Skeletal muscle satellite cell (primary cell): ENCODE measurements at regions not wholly inside any gene's neighbourhood (a gene's known extent, or its start where the extent isn't known, plus 50 kb on each side); places are given as distances from the start of the nearest gene placed in this dataset.
"Not testable (repeated sequence)": the region's sequence is repeated elsewhere in the genome, so short reads cannot be mapped to it uniquely, and the experiment has no call there.

Source experiments
- H3K27me3 ChIP-seq: 2 replicates; pipeline ENCODE4 v1.7.0; 2013; ENCODE audit warnings: low read length; ENCODE audit not compliant: control insufficient read depth, insufficient read depth
- H3K36me3 ChIP-seq: 2 replicates; pipeline ENCODE4 v1.7.0; 2013; ENCODE audit warnings: mild to moderate bottlenecking, control low read depth, low read length; ENCODE audit not compliant: insufficient read depth
- H3K4me1 ChIP-seq: 2 replicates; pipeline ENCODE4 v1.7.0; 2013; ENCODE audit warnings: low read length; ENCODE audit not compliant: control insufficient read depth, insufficient read depth
- H3K4me2 ChIP-seq: 2 replicates; pipeline ENCODE4 v1.7.0; 2013; ENCODE audit warnings: mild to moderate bottlenecking, low read length
- H3K4me3 ChIP-seq: 2 replicates; pipeline ENCODE4 v1.7.0; 2013; ENCODE audit warnings: low read length
- H3K9ac ChIP-seq: 2 replicates; pipeline ENCODE4 v1.7.0; 2013; ENCODE audit warnings: mild to moderate bottlenecking, low read depth, low read length, moderate library complexity
- H3K9me3 ChIP-seq: replicated peaks from 2 replicates; pipeline ENCODE4 v1.7.0; 2013; ENCODE audit warnings: mild to moderate bottlenecking, control low read depth, low read length

DNA sequence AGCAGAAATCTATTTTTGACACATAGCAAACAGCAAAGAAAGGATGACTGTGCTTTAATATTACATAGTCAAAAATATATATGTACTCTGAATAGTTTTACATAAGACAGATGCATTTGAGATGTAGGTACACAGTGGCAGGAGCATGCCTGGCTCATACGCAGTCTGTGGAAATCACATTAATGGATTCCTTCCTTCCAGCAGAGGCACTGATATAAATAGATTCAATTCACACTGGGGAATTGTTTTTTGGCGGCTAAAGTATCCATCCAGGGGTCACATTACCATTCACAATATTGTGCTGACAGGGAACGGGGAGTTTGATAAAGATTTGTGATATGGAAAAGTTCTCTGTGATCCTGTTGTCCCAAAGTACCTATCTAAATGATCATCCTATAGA, 72.5 kb upstream of the AGR3 start:
- H3K36me3 ChIP-seq, result no peaks in the 10 kb centered on the region
- H3K27me3 ChIP-seq, result no peaks in the 10 kb centered on the region
- peaks cover 9% of the 10 kb centered on the region for H3K4me1 ChIP-seq
- H3K9ac ChIP-seq, result no peak overlapping the region
- no peak overlapping the region for H3K4me3 ChIP-seq
- H3K4me2 ChIP-seq, result no peak overlapping the region
- H3K9me3 ChIP-seq, result no peaks in the 10 kb centered on the region

DNA sequence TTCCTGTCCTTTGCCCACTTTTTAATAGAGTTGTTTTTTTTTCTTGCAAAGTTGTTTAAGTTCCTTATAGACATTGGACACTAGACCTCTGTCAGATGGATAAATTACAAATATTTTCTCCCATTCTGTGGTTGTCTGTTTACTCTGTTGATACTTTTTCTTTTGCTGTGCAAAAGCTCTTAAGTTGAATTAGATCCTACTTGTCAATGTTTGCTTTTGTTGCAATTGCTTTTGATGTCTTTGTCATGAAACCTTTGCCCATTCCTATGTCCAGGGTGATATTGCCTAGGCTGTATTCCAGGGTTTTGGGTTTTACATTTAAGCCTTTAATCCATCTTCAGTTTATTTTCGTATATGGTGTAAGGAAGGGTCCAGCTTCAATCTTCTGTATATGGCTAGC, 76.9 kb upstream of the AGR3 start:
- H3K36me3 ChIP-seq, result no peaks in the 10 kb centered on the region
- H3K4me1 ChIP-seq, result peaks cover 19% of the 10 kb centered on the region
- no peak overlapping the region for H3K4me3 ChIP-seq
- no peak overlapping the region for H3K9ac ChIP-seq
- H3K4me2 ChIP-seq, result no peak overlapping the region
- no peaks in the 10 kb centered on the region for H3K27me3 ChIP-seq
- H3K9me3 ChIP-seq, result no peaks in the 10 kb centered on the region

DNA sequence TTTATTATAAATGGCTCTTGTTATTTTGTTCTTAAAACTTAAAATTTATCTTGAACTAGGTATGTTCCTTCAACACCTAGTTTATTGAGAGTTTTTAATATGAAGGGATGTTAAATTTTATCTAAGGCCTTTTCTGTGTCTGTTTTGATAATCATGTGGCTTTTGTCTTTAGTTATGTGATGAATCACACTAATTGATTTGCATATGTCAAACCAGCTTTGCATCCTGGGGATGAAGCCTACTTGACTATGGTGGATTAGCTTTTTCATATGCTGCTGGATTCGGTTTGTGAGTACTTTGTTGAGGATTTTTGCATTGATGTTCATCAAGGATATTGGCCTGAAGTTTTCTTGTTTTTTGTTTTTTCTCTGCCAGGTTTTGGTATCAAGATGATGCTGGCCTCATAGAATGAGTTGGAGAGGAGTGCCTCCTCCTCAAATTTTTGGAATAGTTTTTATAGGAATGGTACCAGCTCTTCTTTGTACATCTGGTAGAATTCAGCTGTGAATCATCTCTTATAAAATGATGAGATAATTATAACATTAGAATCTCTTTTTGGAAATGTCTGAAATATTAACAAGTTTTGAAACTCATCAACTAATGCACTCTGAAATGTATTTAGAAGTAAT, 78.7 kb upstream of the AGR3 start:
- H3K9me3 ChIP-seq, result no peaks in the 10 kb centered on the region
- H3K27me3 ChIP-seq, result no peaks in the 10 kb centered on the region
- no peak overlapping the region for H3K4me2 ChIP-seq
- H3K4me1 ChIP-seq, result peaks cover 19% of the 10 kb centered on the region
- H3K36me3 ChIP-seq, result no peaks in the 10 kb centered on the region
- no peak overlapping the region for H3K4me3 ChIP-seq
- no peak overlapping the region for H3K9ac ChIP-seq

DNA sequence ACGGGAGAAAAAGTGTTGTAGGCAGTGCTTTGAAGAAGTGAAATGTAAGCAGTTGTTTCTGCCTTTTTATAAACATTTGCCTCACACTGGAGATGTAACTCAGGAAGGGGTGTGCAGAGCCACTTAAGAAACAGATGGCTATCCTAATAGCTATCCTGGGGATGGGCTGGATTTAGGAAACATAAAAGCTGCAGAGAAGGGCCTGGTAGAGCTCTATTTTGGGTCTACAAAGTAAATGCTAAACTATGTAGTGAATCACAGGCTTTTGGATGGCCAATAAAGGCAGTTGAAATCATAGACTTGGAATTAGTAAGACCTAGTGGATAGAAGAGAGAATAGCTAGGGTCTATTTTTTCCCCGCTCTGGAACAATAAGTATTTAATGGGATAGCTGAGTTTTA, 79.9 kb upstream of the AGR3 start:
- Histone ChIP-seq H3K4me2 (peak overlapping the region; percentile 15), H3K9ac (peak overlapping the region; percentile 11), H3K9me3 (no peaks in the 10 kb centered on the region), H3K27me3 (no peaks in the 10 kb centered on the region), H3K36me3 (no peaks in the 10 kb centered on the region), H3K4me1 (peaks cover 20% of the 10 kb centered on the region), H3K4me3 (no peak overlapping the region)

DNA sequence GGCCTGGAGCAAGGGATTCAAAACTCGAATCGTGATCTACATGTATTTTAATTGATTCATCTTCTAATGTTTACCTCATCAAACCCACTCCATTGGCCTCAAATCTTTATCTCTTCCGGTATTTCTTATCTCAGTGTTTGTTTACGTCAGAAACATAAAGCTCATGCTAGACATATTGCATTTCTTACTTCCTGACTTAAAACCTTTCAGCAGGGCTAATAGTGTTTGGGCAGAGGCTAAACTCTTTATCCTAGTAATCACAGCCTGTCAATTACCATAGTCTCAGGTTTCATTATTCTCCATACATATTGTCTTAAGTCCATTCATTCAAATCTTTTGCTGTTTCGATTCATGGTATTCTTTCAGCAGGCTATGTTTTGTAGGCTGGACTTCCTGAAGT, 81.3 kb upstream of the AGR3 start:
- H3K36me3 ChIP-seq, result no peaks in the 10 kb centered on the region
- H3K4me2 ChIP-seq, result no peak overlapping the region
- H3K9ac ChIP-seq, result no peak overlapping the region
- no peak overlapping the region for H3K4me3 ChIP-seq
- no peaks in the 10 kb centered on the region for H3K9me3 ChIP-seq
- no peaks in the 10 kb centered on the region for H3K27me3 ChIP-seq
- peaks cover 34% of the 10 kb centered on the region for H3K4me1 ChIP-seq

DNA sequence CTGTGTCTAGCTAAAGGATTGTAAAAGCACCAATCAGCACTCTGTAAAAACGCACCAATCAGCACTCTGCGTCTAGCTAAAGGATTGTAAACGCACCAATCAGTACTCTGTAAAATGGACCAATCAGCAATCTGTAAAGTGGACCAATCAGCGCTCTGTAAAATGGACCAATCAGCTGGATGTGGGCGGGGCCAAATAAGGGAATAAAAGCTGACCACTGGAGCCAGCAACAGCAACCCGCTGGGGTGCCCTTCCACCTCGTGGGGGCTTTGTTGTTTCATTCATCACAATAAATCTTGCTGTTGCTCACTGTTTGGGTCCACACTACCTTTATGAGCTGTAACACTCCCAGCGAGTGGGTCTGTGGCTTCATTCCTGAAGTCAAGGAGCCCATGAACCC, 83.9 kb upstream of the AGR3 start:
- not testable (repeated sequence) for H3K4me2 ChIP-seq, H3K9ac ChIP-seq, H3K9me3 ChIP-seq, H3K27me3 ChIP-seq, H3K36me3 ChIP-seq, H3K4me3 ChIP-seq
- H3K4me1 ChIP-seq, result peaks cover 31% of the 10 kb centered on the region

DNA sequence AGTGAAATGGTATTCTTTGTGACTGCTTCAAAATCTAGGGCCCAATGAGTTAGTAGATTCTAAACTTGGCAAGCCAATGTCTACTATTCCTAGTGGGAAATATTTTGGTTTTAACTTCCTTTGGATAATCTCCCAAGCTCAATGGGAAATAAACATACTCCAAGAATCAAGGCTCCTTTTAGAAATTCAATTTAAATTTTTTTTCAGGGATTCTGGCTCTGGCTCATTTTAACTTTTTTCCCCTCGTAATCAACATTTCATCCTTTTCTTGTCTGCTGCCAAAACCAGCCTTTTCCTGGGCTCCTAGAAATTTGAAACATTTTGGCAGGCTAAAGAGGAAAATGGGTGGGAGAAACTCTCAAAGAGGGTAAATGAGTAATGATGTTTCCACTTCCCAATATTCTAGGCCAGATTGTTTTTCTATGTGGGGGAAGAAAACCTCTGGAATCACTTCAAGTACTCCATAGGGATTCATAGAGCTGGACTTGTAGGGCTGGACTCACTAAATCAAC, 85.6 kb upstream of the AGR3 start:
- Histone ChIP-seq H3K9me3 (no peaks in the 10 kb centered on the region), H3K4me2 (peak overlapping the region; percentile 24), H3K4me1 (peaks cover 19% of the 10 kb centered on the region)

DNA sequence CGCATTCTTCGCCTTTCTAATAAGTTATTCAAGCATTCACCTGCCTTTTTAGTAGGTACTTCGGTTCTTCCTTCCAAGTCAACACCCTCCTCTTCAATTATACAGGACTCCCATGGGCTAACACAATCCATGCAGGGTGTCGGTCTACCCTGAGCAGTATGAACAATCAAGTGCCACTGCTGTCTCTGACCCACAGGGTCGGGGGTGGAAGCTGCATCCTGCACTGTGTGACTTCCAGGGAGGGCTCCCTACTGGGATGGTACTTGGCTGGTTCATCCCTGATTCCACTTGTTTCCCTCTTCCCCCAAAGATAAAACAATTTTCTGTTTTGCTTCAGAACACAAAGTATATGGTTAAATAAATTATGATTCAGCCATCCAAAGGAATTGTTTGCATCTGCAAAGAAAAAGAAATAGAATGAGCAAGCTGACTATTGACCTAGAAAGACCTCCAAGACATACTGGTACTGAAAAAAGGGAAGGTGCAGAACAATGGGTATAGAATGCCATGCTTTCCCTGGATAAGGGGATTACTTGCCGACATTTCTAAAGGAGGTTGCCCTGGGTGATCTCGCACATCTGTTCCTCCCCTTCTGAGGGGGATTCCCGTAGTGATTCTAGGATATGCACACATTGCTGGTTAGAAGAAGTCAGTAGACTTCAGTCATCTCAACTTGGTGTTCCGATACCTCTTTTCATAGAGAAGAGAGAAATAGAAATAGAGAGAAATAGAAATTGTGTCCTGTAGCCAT, 89.1 kb upstream of the AGR3 start:
- Histone ChIP-seq H3K27me3 (no peaks in the 10 kb centered on the region), H3K4me2 (no peak overlapping the region), H3K9ac (no peak overlapping the region), H3K9me3 (no peaks in the 10 kb centered on the region), H3K4me3 (no peak overlapping the region), H3K4me1 (peaks cover 18% of the 10 kb centered on the region), H3K36me3 (no peaks in the 10 kb centered on the region)

More for the DNA sequence above, 85.6 kb upstream of the AGR3 start:
- Histone ChIP-seq H3K9ac (peak overlapping the region; percentile 40), H3K27me3 (no peaks in the 10 kb centered on the region), H3K36me3 (no peaks in the 10 kb centered on the region), H3K4me3 (no peak overlapping the region)

DNA sequence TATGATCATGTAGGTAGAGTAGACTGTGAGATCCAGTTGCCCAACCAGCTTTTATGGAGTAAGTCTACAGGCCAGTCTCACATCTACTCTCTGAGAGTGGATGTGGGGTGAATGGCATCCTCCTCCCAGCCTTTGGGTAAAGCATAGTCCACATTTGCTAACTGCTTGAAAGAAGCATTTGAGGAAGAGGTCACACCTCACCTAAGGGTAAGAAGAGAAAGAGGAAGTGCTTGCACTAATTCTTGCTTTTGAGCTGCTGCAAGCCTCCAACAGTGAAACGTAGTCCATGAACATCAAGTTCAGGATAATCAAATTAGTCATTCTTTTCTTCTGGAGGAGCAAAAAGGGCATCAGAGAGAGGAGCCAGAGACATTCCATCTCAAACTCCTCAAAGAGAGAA, 93.9 kb upstream of the AGR3 start:
- H3K9me3 ChIP-seq, result no peaks in the 10 kb centered on the region
- no peaks in the 10 kb centered on the region for H3K36me3 ChIP-seq
- no peak overlapping the region for H3K4me3 ChIP-seq
- H3K27me3 ChIP-seq, result no peaks in the 10 kb centered on the region
- H3K9ac ChIP-seq, result no peak overlapping the region
- peaks cover 23% of the 10 kb centered on the region for H3K4me1 ChIP-seq
- H3K4me2 ChIP-seq, result no peak overlapping the region

DNA sequence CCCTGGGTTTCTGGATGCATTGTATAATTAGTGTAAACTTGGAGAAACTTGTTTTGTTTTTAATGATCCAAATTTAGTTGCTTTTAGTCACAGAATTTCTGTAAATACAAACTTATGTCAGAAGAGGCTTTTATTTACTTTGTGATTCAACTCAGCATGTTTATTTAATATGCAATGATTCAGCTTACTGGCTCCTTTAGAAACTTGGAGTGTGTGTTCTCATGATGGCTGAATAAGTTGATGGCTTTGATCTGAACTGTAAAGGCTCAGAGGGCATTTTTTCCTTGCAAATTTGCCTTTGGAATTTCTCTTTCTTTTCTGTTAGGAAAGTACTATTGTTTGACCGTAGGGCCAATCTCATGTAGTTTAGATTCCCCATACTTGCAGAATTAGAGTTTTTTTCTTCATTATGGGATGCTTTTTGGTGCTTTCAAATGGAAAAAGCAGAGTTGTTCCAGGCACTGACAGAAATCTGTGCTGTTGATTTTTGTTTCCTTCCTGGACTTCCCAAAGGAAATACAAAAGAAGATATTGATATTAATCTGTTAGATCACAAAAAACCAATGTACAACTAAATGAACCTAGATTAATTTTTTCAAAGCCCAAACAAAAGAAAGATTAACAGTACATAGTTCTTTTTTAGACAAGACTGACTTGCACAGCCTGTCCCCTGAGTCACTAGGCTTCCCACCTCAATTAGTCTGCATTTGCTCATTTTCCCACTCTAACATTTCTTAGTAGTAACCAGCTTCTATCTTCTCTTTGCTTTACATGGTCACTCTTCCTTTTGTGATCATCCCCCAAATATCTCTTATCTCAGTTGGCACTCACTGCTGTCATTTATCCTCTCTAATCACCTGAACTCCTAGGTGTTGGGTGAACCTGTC, 96.8 kb upstream of the AGR3 start:
- H3K4me2 ChIP-seq, result peak overlapping the region; percentile 64
- H3K4me3 ChIP-seq, result peak overlapping the region; percentile 11
- H3K36me3 ChIP-seq, result no peaks in the 10 kb centered on the region
- no peaks in the 10 kb centered on the region for H3K27me3 ChIP-seq
- peaks cover 29% of the 10 kb centered on the region for H3K4me1 ChIP-seq
- H3K9me3 ChIP-seq, result no peaks in the 10 kb centered on the region
- H3K9ac ChIP-seq, result peak overlapping the region; percentile 49

DNA sequence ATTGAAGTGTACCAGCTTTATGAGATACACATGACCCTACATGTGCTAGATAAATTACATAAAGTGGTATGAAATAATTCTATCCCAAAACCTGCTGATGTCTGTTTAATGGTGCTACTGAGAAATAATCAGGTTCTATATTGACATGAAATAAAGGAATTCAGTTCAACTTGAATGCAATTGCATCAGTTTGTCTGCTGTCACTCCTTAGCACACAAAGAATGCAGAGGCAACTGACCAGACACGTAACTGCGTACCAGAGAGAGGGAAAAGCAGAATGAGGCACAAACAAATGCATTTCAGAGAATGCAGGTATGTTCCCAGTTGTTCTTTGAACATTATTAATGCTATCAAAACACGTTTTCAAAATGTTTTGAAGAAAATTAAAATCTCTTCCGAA, 98.8 kb upstream of the AGR3 start:
- no peak overlapping the region for H3K4me3 ChIP-seq
- H3K4me2 ChIP-seq, result no peak overlapping the region
- H3K27me3 ChIP-seq, result no peaks in the 10 kb centered on the region
- no peaks in the 10 kb centered on the region for H3K9me3 ChIP-seq
- peaks cover 29% of the 10 kb centered on the region for H3K4me1 ChIP-seq
- H3K9ac ChIP-seq, result no peak overlapping the region
- no peaks in the 10 kb centered on the region for H3K36me3 ChIP-seq
